Muscle layer of duodenum (tissue), 2 donors: ENCODE measurements at regions not wholly inside any gene's neighbourhood (a gene's known extent, or its start where the extent isn't known, plus 50 kb on each side); places are given as distances from the start of the nearest gene placed in this dataset.

Experiments
- H3K27ac ChIP-seq: one replicate; pipeline ENCODE4 v1.7.0; 2013; ENCODE audit warnings: mild to moderate bottlenecking, low read length
- H3K27me3 ChIP-seq: one replicate; pipeline ENCODE4 v1.7.0; 2013; ENCODE audit warnings: low read depth, mild to moderate bottlenecking, control low read depth, low read length
- H3K36me3 ChIP-seq, 2 donors: one replicate each; pipeline ENCODE4 v1.7.0; 2013; ENCODE audit warnings: low read length in 2 of 2, control low read depth in 1 of 2, mild to moderate bottlenecking in 1 of 2; ENCODE audit not compliant: insufficient read depth in 2 of 2, control insufficient read depth in 1 of 2
- H3K4me1 ChIP-seq, 2 donors: one replicate each; pipeline ENCODE4 v1.7.0; 2013; ENCODE audit warnings: low read length in 2 of 2, mild to moderate bottlenecking in 2 of 2, control low read depth in 1 of 2, moderate library complexity in 1 of 2; ENCODE audit not compliant: insufficient read depth in 2 of 2, control insufficient read depth in 1 of 2
- H3K4me3 ChIP-seq, 2 donors: one replicate each; pipeline ENCODE4 v1.7.0; 2013; ENCODE audit warnings: low read length in 2 of 2, low read depth in 1 of 2, mild to moderate bottlenecking in 1 of 2
- H3K9me3 ChIP-seq, 2 donors: one replicate each; pipeline ENCODE4 v1.7.0; 2013; ENCODE audit warnings: low read length in 2 of 2, control low read depth in 1 of 2, mild to moderate bottlenecking in 1 of 2; ENCODE audit not compliant: control insufficient read depth in 1 of 2
- donor health status: healthy.

DNA sequence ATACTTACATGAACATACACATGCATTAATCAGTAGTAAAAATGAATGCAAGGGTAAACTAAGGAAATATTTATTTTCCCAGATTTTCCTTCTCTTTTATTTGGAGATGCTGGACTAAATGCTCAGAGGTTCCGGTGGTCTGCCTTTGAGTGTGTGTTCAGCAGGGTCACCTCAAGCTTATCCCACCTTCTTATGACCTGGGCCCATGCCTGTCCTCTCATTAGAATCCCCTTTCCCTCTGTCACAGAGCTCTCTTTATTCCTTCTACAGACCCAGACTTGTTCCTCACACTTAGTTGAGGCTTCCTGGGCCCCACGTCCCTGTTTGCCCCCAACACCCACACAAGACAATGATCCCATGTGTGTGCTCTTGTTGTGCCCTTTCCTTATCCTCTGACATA, 61.6 kb upstream of the TOP3B start:
- Histone ChIP-seq H3K4me1 (no peaks in the 10 kb centered on the region), H3K36me3 (no peaks in the 10 kb centered on the region), H3K9me3 (no peaks in the 10 kb centered on the region), H3K4me3 (no peak overlapping the region), H3K27me3 (no peaks in the 10 kb centered on the region), H3K27ac (no peak overlapping the region)

- Histone ChIP-seq H3K9me3 (no peaks in the 10 kb centered on the region), H3K27me3 (no peaks in the 10 kb centered on the region), H3K4me3 (no peak overlapping the region), H3K36me3 (no peaks in the 10 kb centered on the region), H3K4me1 (no peaks in the 10 kb centered on the region), H3K27ac (no peak overlapping the region)
These were observed 60.9 kb upstream of the TOP3B start for GRCh38 chr22:22043296-22044078.

- Histone ChIP-seq H3K27me3 (no peaks in the 10 kb centered on the region), H3K27ac (no peak overlapping the region), H3K4me3 (no peak overlapping the region), H3K36me3 (no peaks in the 10 kb centered on the region), H3K9me3 (no peaks in the 10 kb centered on the region), H3K4me1 (no peaks in the 10 kb centered on the region)
These were observed 60.2 kb upstream of the TOP3B start for GRCh38 chr22:22042599-22043295.

- H3K9me3 ChIP-seq = no peaks in the 10 kb centered on the region
- no peak overlapping the region for H3K4me3 ChIP-seq
- H3K4me1 ChIP-seq = no peaks in the 10 kb centered on the region
- H3K27me3 ChIP-seq = no peaks in the 10 kb centered on the region
- no peaks in the 10 kb centered on the region for H3K36me3 ChIP-seq
- no peak overlapping the region for H3K27ac ChIP-seq
These were observed 59.4 kb upstream of the TOP3B start for GRCh38 chr22:22042009-22042408.

- no peaks in the 10 kb centered on the region for H3K27me3 ChIP-seq
- H3K4me1 ChIP-seq = no peaks in the 10 kb centered on the region
- no peak overlapping the region for H3K27ac ChIP-seq
- no peaks in the 10 kb centered on the region for H3K9me3 ChIP-seq
- H3K36me3 ChIP-seq = no peaks in the 10 kb centered on the region
- H3K4me3 ChIP-seq = no peak overlapping the region
These were observed 58.3 kb upstream of the TOP3B start for GRCh38 chr22:22040908-22041307.

- no peak overlapping the region for H3K27ac ChIP-seq
- no peak overlapping the region for H3K4me3 ChIP-seq
- no peaks in the 10 kb centered on the region for H3K9me3 ChIP-seq
- no peaks in the 10 kb centered on the region for H3K27me3 ChIP-seq
- H3K4me1 ChIP-seq = no peaks in the 10 kb centered on the region
- no peaks in the 10 kb centered on the region for H3K36me3 ChIP-seq
These were observed 57.9 kb upstream of the TOP3B start for GRCh38 chr22:22040472-22040871.

- H3K4me3 ChIP-seq = no peak overlapping the region
- no peak overlapping the region for H3K27ac ChIP-seq
- no peaks in the 10 kb centered on the region for H3K27me3 ChIP-seq
These were observed 56.9 kb upstream of the TOP3B start for GRCh38 chr22:22039286-22040074.

GRCh38 chr22:22038178-22038880, 55.7 kb upstream of the TOP3B start:
- H3K27ac ChIP-seq = no peak overlapping the region
- H3K4me3 ChIP-seq = no peak overlapping the region
- no peaks in the 10 kb centered on the region for H3K4me1 ChIP-seq
- H3K9me3 ChIP-seq = no peaks in the 10 kb centered on the region
- H3K36me3 ChIP-seq = no peaks in the 10 kb centered on the region
- H3K27me3 ChIP-seq = no peaks in the 10 kb centered on the region

More at GRCh38 chr22:22039286-22040074, 56.9 kb upstream of the TOP3B start:
- Histone ChIP-seq H3K4me1 (no peaks in the 10 kb centered on the region), H3K36me3 (no peaks in the 10 kb centered on the region), H3K9me3 (no peaks in the 10 kb centered on the region)

DNA sequence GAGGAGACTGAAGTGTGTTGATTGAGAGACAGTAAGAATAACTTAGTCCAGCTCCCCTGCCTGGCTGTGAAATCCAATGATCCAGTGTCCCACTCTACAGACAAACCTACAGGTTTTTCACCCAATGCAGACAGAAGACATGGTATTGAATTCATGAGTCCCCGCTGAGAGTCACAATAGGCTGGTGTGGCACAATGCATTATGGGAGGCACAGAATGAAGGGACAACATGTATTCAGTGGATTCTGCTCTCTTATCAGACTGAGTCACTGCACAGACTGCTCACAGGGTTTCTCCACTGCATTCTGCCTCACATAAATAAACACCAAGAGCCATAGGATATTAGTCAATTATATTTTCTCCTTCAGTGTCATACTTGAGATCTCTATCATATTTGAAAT, 55.2 kb upstream of the TOP3B start:
- no peaks in the 10 kb centered on the region for H3K9me3 ChIP-seq
- no peak overlapping the region for H3K27ac ChIP-seq
- no peaks in the 10 kb centered on the region for H3K4me1 ChIP-seq
- no peaks in the 10 kb centered on the region for H3K36me3 ChIP-seq
- H3K4me3 ChIP-seq = no peak overlapping the region
- H3K27me3 ChIP-seq = no peaks in the 10 kb centered on the region

- Histone ChIP-seq H3K4me1 (no peaks in the 10 kb centered on the region), H3K9me3 (no peaks in the 10 kb centered on the region), H3K27ac (no peak overlapping the region), H3K4me3 (no peak overlapping the region), H3K36me3 (no peaks in the 10 kb centered on the region), H3K27me3 (no peaks in the 10 kb centered on the region)
These were observed 54.6 kb upstream of the TOP3B start for GRCh38 chr22:22037229-22037628.

GRCh38 chr22:22036588-22036987, 54.0 kb upstream of the TOP3B start:
- H3K4me1 ChIP-seq = no peaks in the 10 kb centered on the region
- no peaks in the 10 kb centered on the region for H3K36me3 ChIP-seq
- H3K27me3 ChIP-seq = no peaks in the 10 kb centered on the region
- H3K27ac ChIP-seq = no peak overlapping the region
- no peaks in the 10 kb centered on the region for H3K9me3 ChIP-seq
- H3K4me3 ChIP-seq = no peak overlapping the region
